ENCODE measurements at regions not wholly inside any gene's neighbourhood (a gene's known extent, or its start where the extent isn't known, plus 50 kb on each side); places are given as distances from the start of the nearest gene placed in this dataset.

DNA sequence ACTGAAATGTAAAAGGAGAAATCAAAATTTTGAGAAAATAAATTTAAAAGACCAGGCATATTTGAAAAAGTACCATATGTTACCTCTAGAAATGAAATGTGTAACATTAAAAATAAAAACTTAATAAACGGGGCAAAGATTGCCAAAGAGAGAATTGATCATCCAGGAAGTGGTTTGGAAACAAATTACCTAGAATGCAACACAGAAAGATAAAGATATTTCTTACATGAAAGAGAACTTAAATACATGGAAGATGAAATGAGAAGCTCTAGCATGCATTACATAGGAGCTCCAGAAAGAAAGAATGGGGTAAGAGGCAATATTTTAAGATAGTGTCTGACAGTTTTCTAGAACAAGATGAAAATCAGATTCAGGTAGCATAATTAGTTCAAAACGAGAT, 235.9 kb upstream of the IRF2BP2 start:
- peaks cover 22% of the 10 kb centered on the region for H3K4me1 ChIP-seq (ENCODE audit: control insufficient read depth, insufficient read depth, low read length)

DNA sequence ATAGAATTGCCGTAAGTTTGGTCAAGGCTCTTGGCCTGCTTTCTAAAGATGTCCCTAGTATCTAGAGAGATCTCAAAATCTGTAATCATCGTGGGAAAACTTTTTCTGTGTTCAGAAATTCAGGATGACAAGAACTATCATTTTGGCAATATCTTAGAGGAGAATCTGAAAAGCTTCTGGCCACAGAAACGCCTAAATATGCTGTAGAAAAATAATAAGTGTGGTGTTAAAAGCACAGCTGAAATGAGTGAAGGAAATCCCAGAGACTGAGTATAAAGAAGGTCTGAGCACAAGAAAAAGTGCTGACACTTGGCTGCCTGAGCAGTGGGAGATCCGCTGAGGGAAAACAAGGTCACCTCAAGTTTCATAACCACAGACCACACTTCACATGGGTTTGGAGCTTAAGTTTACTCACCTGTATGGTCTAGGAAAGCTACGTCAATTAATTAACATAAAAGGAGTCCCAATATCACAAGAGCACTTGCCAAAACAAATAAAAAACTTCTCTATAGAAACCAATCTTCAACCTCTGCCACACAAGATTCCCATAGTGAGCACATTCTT, 235.2 kb upstream of the IRF2BP2 start:
- Mint-ChIP-seq H3K27ac (peak overlapping the region in 1 of 2 donors; percentile 11), H3K4me1 (peaks cover 41% of the 10 kb centered on the region in 2 donors), H3K4me3 (no peak overlapping the region), H3K27me3 (ENCODE audit: low read depth in 2 of 2) (peaks cover 31 to 42% of the 10 kb centered on the region in 2 donors), H3K9me3 (no peaks in the 10 kb centered on the region), H3K36me3 (no peaks in the 10 kb centered on the region)
- Histone ChIP-seq H3K36me3 (ENCODE audit: control insufficient read depth, insufficient read depth, low read length) (no peaks in the 10 kb centered on the region), H3K9me3 (ENCODE audit: control insufficient read depth, insufficient read depth, low read length) (no peaks in the 10 kb centered on the region), H3K4me1 (ENCODE audit: control insufficient read depth, insufficient read depth, low read length) (peaks cover 22% of the 10 kb centered on the region), H3K4me3 (ENCODE audit: low read length) (no peak overlapping the region), H3K27ac (ENCODE audit: low read length) (no peak overlapping the region), H3K27me3 (ENCODE audit: control insufficient read depth, insufficient read depth, low read length) (no peaks in the 10 kb centered on the region)
- TF ChIP-seq CTCF (IDR thresholded peaks at IDR 0.05): no peak
- peak in 1 of 2 donors; percentile 88 for DNase-seq
- intact Hi-C loops (cut with micrococcal nuclease): no loop called here
- ATAC-seq: peak in 1 of 3 donors; percentile 38
- 37% methylated on average over 4 of the region's 5 CpGs for WGBS (ENCODE audit: insufficient coverage)

More for the DNA sequence above, 235.9 kb upstream of the IRF2BP2 start:
- ATAC-seq: no peak
- intact Hi-C loops (cut with micrococcal nuclease): no loop called here
- H3K4me1 Mint-ChIP-seq: peaks cover 37 to 41% of the 10 kb centered on the region in 2 donors
- no peak overlapping the region for H3K4me3 ChIP-seq (ENCODE audit: low read length)
- H3K27me3 Mint-ChIP-seq (ENCODE audit: low read depth in 2 of 2): peaks cover 31 to 42% of the 10 kb centered on the region in 2 donors
- H3K36me3 ChIP-seq (ENCODE audit: control insufficient read depth, insufficient read depth, low read length): no peaks in the 10 kb centered on the region
- no peaks in the 10 kb centered on the region for H3K9me3 ChIP-seq (ENCODE audit: control insufficient read depth, insufficient read depth, low read length)
- no peak overlapping the region for H3K27ac ChIP-seq (ENCODE audit: low read length)
- peak in 1 of 2 donors; percentile 27 for DNase-seq
- H3K9me3 Mint-ChIP-seq: no peaks in the 10 kb centered on the region
- H3K36me3 Mint-ChIP-seq: no peaks in the 10 kb centered on the region
- TF ChIP-seq CTCF (IDR thresholded peaks at IDR 0.05): no peak
- WGBS (ENCODE audit: insufficient coverage): 92% methylated on average over 1 of the region's 2 CpGs
- H3K27me3 ChIP-seq (ENCODE audit: control insufficient read depth, insufficient read depth, low read length): no peaks in the 10 kb centered on the region
- no peak overlapping the region for H3K4me3 Mint-ChIP-seq
- H3K27ac Mint-ChIP-seq: no peak overlapping the region

DNA sequence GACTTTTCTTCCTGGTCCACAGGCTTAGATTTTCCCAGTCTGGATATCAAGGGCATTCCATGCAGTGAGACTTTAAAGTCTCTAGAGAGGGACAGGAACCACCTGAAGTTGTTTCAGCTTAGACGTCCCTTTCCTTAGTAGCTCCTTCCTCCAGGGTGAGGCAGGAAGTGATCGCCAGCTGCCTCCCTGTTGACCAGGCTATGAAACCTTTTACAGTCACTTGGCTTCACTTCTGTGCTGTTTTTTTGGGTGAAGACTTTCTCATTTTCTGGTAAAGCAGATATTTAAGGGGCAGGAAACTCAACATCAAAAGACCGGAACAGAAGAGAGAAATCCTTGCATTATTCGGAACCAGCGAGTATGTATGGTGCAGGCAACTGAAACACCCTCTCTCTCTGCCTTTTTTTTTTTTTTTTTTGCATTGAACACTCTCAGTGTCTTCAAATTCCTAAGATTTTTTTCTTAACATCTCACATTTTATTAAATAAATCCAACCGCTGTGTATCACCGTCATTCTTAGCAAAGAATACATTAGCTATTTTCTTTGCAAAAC, 234.6 kb upstream of the IRF2BP2 start:
- WGBS (ENCODE audit: insufficient coverage): 25% methylated on average over 7 of the region's 7 CpGs
- no peak overlapping the region for H3K27ac ChIP-seq (ENCODE audit: low read length)
- peak overlapping the region in 1 of 2 donors; percentile 43 for H3K27ac Mint-ChIP-seq
- no peaks in the 10 kb centered on the region for H3K27me3 ChIP-seq (ENCODE audit: control insufficient read depth, insufficient read depth, low read length)
- peak in 1 of 2 donors; percentile 57 for DNase-seq
- no peaks in the 10 kb centered on the region for H3K9me3 ChIP-seq (ENCODE audit: control insufficient read depth, insufficient read depth, low read length)
- intact Hi-C loops (cut with micrococcal nuclease): no loop called here
- H3K4me3 Mint-ChIP-seq: peak overlapping the region; percentile 22
- H3K36me3 ChIP-seq (ENCODE audit: control insufficient read depth, insufficient read depth, low read length): no peaks in the 10 kb centered on the region
- no peaks in the 10 kb centered on the region for H3K9me3 Mint-ChIP-seq
- no peaks in the 10 kb centered on the region for H3K36me3 Mint-ChIP-seq
- TF ChIP-seq CTCF (IDR thresholded peaks at IDR 0.05): no peak
- H3K4me1 Mint-ChIP-seq: peaks cover 41% of the 10 kb centered on the region in 2 donors
- H3K4me1 ChIP-seq (ENCODE audit: control insufficient read depth, insufficient read depth, low read length): peaks cover 22% of the 10 kb centered on the region
- H3K27me3 Mint-ChIP-seq (ENCODE audit: low read depth in 2 of 2): peaks cover 31 to 42% of the 10 kb centered on the region in 2 donors
- ATAC-seq: no peak
- no peak overlapping the region for H3K4me3 ChIP-seq (ENCODE audit: low read length)

GRCh38 chr1:234843946-234844345, 234.0 kb upstream of the IRF2BP2 start:
- intact Hi-C loops (cut with micrococcal nuclease): no loop called here
- TF ChIP-seq CTCF (IDR thresholded peaks at IDR 0.05): no peak
- H3K4me1 ChIP-seq (ENCODE audit: control insufficient read depth, insufficient read depth, low read length): peaks cover 22% of the 10 kb centered on the region
- H3K36me3 ChIP-seq (ENCODE audit: control insufficient read depth, insufficient read depth, low read length): no peaks in the 10 kb centered on the region
- WGBS (ENCODE audit: insufficient coverage): 67% methylated on average over 2 of the region's 3 CpGs
- Mint-ChIP-seq H3K4me1 (peaks cover 37% of the 10 kb centered on the region in 2 donors), H3K9me3 (no peaks in the 10 kb centered on the region), H3K27ac (no peak overlapping the region), H3K36me3 (no peaks in the 10 kb centered on the region), H3K4me3 (no peak overlapping the region), H3K27me3 (ENCODE audit: low read depth in 2 of 2) (peaks cover 31 to 36% of the 10 kb centered on the region in 2 donors)
- no peaks in the 10 kb centered on the region for H3K27me3 ChIP-seq (ENCODE audit: control insufficient read depth, insufficient read depth, low read length)
- no peak overlapping the region for H3K4me3 ChIP-seq (ENCODE audit: low read length)
- DNase-seq (no peak), ATAC-seq (no peak)
- no peaks in the 10 kb centered on the region for H3K9me3 ChIP-seq (ENCODE audit: control insufficient read depth, insufficient read depth, low read length)
- no peak overlapping the region for H3K27ac ChIP-seq (ENCODE audit: low read length)
